ENCODE measurements at regions not wholly inside any gene's neighbourhood (a gene's known extent, or its start where the extent isn't known, plus 50 kb on each side); places are given as distances from the start of the nearest gene placed in this dataset.
A peak's percentile ranks its signal among the peaks of the same experiment; 100 is the strongest.

DNA sequence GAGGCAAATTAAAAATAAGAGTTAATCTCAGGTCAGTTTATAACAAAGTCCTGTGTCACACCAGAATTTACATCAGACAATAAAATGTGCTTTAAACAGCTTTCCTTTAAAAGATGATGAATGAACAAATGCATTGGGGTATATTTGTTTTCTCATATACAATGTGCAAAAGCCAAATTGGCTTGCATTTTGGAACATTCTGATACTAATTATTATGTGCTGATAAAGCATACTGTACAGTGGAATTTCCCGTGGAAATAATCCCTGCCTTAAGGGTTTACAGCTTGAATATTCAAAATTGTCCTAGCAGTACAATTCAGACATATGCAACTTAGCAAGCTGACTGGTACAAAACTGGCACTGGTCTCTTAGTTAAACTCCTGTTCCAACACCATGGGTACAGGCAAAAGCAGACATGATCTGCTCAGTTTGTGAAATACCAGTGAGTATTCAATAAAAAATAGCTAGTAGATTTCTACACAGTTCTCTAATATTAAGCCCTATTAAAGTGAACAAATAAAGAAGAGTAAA, 373.4 kb downstream of the SLITRK1 start:
- TF ChIP-seq, protein P1, sequence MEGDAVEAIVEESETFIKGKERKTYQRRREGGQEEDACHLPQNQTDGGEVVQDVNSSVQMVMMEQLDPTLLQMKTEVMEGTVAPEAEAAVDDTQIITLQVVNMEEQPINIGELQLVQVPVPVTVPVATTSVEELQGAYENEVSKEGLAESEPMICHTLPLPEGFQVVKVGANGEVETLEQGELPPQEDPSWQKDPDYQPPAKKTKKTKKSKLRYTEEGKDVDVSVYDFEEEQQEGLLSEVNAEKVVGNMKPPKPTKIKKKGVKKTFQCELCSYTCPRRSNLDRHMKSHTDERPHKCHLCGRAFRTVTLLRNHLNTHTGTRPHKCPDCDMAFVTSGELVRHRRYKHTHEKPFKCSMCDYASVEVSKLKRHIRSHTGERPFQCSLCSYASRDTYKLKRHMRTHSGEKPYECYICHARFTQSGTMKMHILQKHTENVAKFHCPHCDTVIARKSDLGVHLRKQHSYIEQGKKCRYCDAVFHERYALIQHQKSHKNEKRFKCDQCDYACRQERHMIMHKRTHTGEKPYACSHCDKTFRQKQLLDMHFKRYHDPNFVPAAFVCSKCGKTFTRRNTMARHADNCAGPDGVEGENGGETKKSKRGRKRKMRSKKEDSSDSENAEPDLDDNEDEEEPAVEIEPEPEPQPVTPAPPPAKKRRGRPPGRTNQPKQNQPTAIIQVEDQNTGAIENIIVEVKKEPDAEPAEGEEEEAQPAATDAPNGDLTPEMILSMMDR (IDR thresholded peaks at IDR 0.05; ENCODE audit: low read depth, low read length, missing control alignments): no peak
- Histone ChIP-seq H3K4me3 (ENCODE audit: low read depth, low read length) (no peak overlapping the region), H3K27me3 (replicated peaks) (no peaks in the 10 kb centered on the region), H3K36me3 (replicated peaks) (no peaks in the 10 kb centered on the region), H3K27ac (no peak overlapping the region)
- no peak for DNase-seq
- in situ Hi-C loops (cut with HindIII; ENCODE audit: low pct_ligation_motif_present, low sequenced_read_pairs): no loop called here

DNA sequence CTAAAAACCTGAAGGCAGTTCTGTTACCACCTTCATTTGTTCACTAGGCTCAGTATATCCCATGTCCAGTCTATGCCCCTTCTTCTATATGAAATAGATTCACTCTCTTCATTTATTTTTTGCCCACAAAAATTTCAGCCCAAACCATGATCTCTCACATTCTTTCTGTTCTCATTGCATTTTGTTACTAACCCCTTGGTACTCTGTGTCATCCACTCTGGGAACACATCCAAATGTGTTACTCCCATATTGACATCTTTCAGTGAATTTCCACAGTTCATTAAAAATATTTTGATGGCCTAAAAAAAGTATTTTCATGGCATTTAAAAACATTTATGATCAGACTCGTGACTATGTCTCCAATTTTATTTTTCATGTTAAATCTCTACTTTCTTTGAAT, 378.9 kb downstream of the SLITRK1 start:
- Histone ChIP-seq H3K27ac (no peak overlapping the region), H3K27me3 (replicated peaks) (no peaks in the 10 kb centered on the region), H3K36me3 (replicated peaks) (no peaks in the 10 kb centered on the region), H3K4me3 (ENCODE audit: low read depth, low read length) (no peak overlapping the region)
- TF ChIP-seq, protein P1 (IDR thresholded peaks at IDR 0.05; ENCODE audit: low read depth, low read length, missing control alignments): no peak
- DNase-seq: peak; percentile 43
- in situ Hi-C loops (cut with HindIII; ENCODE audit: low pct_ligation_motif_present, low sequenced_read_pairs): no loop called here

DNA sequence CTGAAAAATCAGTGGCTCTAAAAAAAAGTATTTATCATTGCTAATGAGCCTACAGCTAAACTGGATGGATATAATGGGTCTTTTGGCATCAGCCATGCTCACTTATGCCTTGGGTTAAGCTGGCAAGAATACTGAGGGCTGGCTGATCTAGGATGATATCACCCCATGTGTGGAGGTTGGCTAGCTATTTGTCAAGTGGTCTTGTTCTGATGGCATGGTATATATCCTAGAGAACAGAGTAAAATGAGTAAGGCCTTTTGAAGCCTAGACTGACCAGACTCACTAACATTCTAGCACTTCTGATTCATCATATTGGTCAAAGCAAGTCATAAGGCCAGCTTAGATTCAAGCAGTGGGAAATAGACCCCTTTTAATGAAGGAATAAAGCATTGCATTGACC, 383.0 kb downstream of the SLITRK1 start:
- TF ChIP-seq, protein P1 (IDR thresholded peaks at IDR 0.05; ENCODE audit: low read depth, low read length, missing control alignments): no peak
- DNase-seq: peak; percentile 13
- in situ Hi-C loops (cut with HindIII; ENCODE audit: low pct_ligation_motif_present, low sequenced_read_pairs): no loop called here

DNA sequence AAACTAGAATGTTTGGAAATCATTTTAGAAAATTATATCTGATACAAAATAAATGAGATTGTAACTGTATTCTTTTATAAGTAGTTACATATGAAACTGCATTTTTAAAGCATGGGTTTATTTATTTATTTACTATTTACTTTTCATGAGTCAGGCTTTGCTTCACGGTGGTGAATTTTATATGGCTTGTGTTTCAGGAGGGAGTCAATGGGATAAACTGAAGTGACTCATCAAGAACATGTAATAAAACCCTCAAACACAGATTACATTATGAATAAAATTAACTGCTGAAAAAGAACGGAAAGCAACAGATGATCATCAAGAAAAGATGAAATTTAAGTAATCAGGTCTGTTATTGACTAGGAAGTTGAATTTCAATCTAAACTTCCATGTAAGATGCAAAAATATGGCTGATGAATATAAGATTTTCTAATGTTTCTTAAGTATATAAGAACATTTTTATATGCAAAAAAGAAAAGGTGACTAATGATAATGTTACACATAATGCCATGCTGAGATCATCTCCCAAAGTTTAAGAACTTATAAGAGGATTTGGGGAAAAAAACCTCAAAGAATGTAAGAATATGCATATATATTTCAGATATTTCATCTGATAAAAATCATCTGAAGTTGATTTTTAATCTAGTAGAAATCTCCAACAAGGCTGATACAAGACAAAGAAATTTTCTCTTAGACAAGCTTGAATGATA, 383.6 kb downstream of the SLITRK1 start:
- no peak overlapping the region for H3K27ac ChIP-seq
- in situ Hi-C loops (cut with HindIII; ENCODE audit: low pct_ligation_motif_present, low sequenced_read_pairs): no loop called here
- H3K27me3 ChIP-seq (replicated peaks): no peaks in the 10 kb centered on the region
- no peaks in the 10 kb centered on the region for H3K36me3 ChIP-seq (replicated peaks)
- H3K4me3 ChIP-seq (ENCODE audit: low read depth, low read length): no peak overlapping the region
- TF ChIP-seq, protein P1 (IDR thresholded peaks at IDR 0.05; ENCODE audit: low read depth, low read length, missing control alignments): no peak
- DNase-seq: peak; percentile 11

More for the DNA sequence above, 383.0 kb downstream of the SLITRK1 start:
- Histone ChIP-seq H3K4me3 (ENCODE audit: low read depth, low read length) (no peak overlapping the region), H3K36me3 (replicated peaks) (no peaks in the 10 kb centered on the region), H3K27ac (no peak overlapping the region), H3K27me3 (replicated peaks) (no peaks in the 10 kb centered on the region)

DNA sequence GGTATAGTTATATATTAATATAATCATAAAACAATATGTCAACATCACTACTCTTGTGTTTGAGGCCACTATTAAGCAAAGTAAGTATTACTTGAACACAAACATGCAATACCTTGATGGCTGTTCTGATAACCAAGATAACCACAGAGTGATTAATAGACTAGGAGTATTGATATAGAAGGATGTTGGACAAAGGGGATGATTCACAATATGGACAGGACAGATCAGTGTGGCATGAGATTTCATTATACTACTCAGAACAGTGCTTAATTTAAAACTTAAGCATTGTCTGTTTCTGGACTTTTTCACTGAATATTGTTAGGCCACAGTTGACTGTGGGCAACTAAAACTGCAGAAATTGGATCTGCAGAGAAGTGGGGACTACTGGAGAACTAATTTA, 384.2 kb downstream of the SLITRK1 start:
- DNase-seq: no peak
- in situ Hi-C loops (cut with HindIII; ENCODE audit: low pct_ligation_motif_present, low sequenced_read_pairs): no loop called here
- TF ChIP-seq, protein P1 (IDR thresholded peaks at IDR 0.05; ENCODE audit: low read depth, low read length, missing control alignments): no peak
- Histone ChIP-seq H3K27ac (no peak overlapping the region), H3K27me3 (replicated peaks) (no peaks in the 10 kb centered on the region), H3K36me3 (replicated peaks) (no peaks in the 10 kb centered on the region), H3K4me3 (ENCODE audit: low read depth, low read length) (no peak overlapping the region)

DNA sequence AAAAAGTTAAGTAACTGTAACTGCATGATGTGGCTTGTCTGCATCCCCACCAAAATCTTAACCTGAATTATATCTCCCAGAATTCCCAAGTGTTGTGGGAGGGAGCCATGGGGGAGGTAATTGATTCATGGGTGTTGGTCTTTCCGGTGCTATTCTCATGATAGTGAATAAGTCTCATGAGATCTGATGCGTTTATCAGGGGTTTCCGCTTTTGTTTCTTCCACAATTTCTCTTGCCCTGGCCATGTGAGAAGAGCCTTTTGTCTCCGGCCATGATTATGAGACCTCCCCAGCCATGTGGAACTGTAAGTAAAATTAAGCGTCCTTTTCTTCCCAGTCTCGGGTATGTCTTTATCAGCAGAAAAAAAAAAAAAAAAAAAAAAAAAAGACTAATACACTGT, 385.8 kb downstream of the SLITRK1 start:
- in situ Hi-C loops (cut with HindIII; ENCODE audit: low pct_ligation_motif_present, low sequenced_read_pairs): no loop called here
- no peaks in the 10 kb centered on the region for H3K36me3 ChIP-seq (replicated peaks)
- H3K27ac ChIP-seq: no peak overlapping the region
- H3K27me3 ChIP-seq (replicated peaks): no peaks in the 10 kb centered on the region
- H3K4me3 ChIP-seq (ENCODE audit: low read depth, low read length): no peak overlapping the region
- no peak for DNase-seq
- TF ChIP-seq, protein P1 (IDR thresholded peaks at IDR 0.05; ENCODE audit: low read depth, low read length, missing control alignments): no peak
